GM12892 (cell line): ENCODE measurements at regions not wholly inside any gene's neighbourhood (a gene's known extent, or its start where the extent isn't known, plus 50 kb on each side); places are given as distances from the start of the nearest gene placed in this dataset.

Experiments
- POLR2A ChIP-seq: IDR thresholded peaks from 2 replicates; pipeline ENCODE4 v1.6.1; 2011; ENCODE audit warnings: low read depth, low read length, control low read depth
- POLR2AphosphoS5 ChIP-seq: IDR thresholded peaks from 2 replicates; pipeline ENCODE4 v1.6.1; 2011; ENCODE audit warnings: low read depth, low read length, control low read depth
- TAF1 ChIP-seq: IDR thresholded peaks from 2 replicates; pipeline ENCODE4 v1.6.1; 2011; ENCODE audit warnings: low read depth, mild to moderate bottlenecking, control low read depth, low read length, borderline replicate concordance

DNA sequence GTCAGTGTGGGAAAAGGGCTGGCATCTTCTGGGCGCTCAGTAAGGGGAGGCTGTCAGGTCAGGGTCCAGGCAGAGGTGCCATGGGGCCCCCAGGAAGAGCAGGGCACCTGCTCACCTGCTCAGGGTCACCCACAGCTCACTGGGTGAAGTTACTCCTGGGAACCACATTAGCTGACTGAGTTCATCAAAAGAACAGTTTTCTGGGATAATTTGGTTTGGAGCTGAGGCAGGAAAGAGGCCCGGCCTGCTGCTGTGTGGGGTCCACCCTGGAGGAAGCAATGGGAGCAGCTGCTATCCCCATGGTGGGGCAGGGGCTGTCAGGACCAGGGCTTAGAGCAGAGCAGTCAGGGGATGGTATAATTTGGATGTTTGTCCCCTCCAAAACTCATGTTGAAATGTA lies 97.2 kb upstream of the GPC1 start:
- no peak for TF ChIP-seq POLR2A
- no peak for TF ChIP-seq TAF1
- no peak for TF ChIP-seq POLR2AphosphoS5
